Neural cell (in vitro differentiated cells): ENCODE measurements at regions not wholly inside any gene's neighbourhood (a gene's known extent, or its start where the extent isn't known, plus 50 kb on each side); places are given as distances from the start of the nearest gene placed in this dataset.

Experiments
- H2AFZ ChIP-seq: fragments of 200-600, 300-800 bp; sonication (generic), shearing (Covaris generic); 2 replicates; pipeline ENCODE4 v1.6.0; 2014; ENCODE audit warnings: low read depth, mild to moderate bottlenecking, antibody characterized with exemption, low read length, moderate library complexity
- H3F3A ChIP-seq: fragments of 200-600 bp; shearing (Covaris generic); 2 replicates; pipeline ENCODE4 v1.6.1; 2016; ENCODE audit warnings: mild to moderate bottlenecking, moderate library complexity, mixed read lengths, antibody characterized with exemption, low read length; ENCODE audit not compliant: insufficient read depth, poor library complexity, severe bottlenecking
- H3K27ac ChIP-seq: fragments of 200-600, 300-800 bp; sonication (generic), shearing (Covaris generic); 2 replicates; pipeline ENCODE4 v1.5.1; 2014; ENCODE audit warnings: mild to moderate bottlenecking, low read length, moderate library complexity
- H3K27me3 ChIP-seq: fragments of 300-800, 200-600 bp; sonication (generic), shearing (Covaris generic); 2 replicates; pipeline ENCODE4 v1.6.0; 2014; ENCODE audit warnings: mild to moderate bottlenecking, low read depth, low read length, moderate library complexity; ENCODE audit not compliant: insufficient read depth
- H3K36me3 ChIP-seq: fragments of 300-800, 200-600 bp; sonication (generic), shearing (Covaris generic); 2 replicates; pipeline ENCODE4 v1.5.1; 2014; ENCODE audit warnings: mild to moderate bottlenecking, antibody characterized with exemption, low read length, moderate library complexity; ENCODE audit not compliant: insufficient read depth
- H3K4me2 ChIP-seq: fragments of 300-800, 200-600 bp; sonication (generic), shearing (Covaris generic); 2 replicates; pipeline ENCODE4 v1.6.0; 2014; ENCODE audit warnings: mild to moderate bottlenecking, low read length
- H3K4me3 ChIP-seq: fragments of 300-800, 200-600 bp; sonication (generic), shearing (Covaris generic); 2 replicates; pipeline ENCODE4 v1.5.1; 2014; ENCODE audit warnings: mild to moderate bottlenecking, low read length, moderate library complexity
- H3K79me2 ChIP-seq: fragments of 200-600 bp; shearing (Covaris generic); replicated peaks from 2 replicates; pipeline ENCODE4 v1.6.0; 2014; ENCODE audit warnings: mild to moderate bottlenecking, low read length, moderate library complexity; ENCODE audit not compliant: insufficient read depth
- H3K9ac ChIP-seq: fragments of 300-800, 200-600 bp; sonication (generic), shearing (Covaris generic); 2 replicates; pipeline ENCODE4 v1.6.1; 2016; ENCODE audit warnings: mild to moderate bottlenecking, low read length, mixed read lengths
- H3K9me2 ChIP-seq: fragments of 200-600 bp; shearing (Covaris generic); 2 replicates; pipeline ENCODE4 v1.6.1; 2016; ENCODE audit warnings: mild to moderate bottlenecking, low read length, mixed read lengths; ENCODE audit not compliant: insufficient read depth
- H3K9me3 ChIP-seq: fragments of 200-600, 300-800 bp; sonication (generic), shearing (Covaris generic); 2 replicates; pipeline ENCODE4 v1.6.1; 2016; ENCODE audit warnings: mild to moderate bottlenecking, mixed run types, low read length, moderate library complexity, mixed read lengths
- H4K20me1 ChIP-seq: fragments of 200-600 bp; shearing (Covaris generic); 2 replicates; pipeline ENCODE4 v1.6.1; 2016; ENCODE audit warnings: mild to moderate bottlenecking, mixed run types; ENCODE audit not compliant: insufficient read depth
- EP300 ChIP-seq: fragments of 450-650 bp; conservative IDR thresholded peaks from 2 replicates; pipeline ENCODE4 v1.6.1; 2014; ENCODE audit warnings: antibody characterized with exemption, mild to moderate bottlenecking, moderate library complexity; ENCODE audit not compliant: poor library complexity, severe bottlenecking
- EZH2 ChIP-seq: fragments of 200-600, 300-800 bp; shearing (Covaris generic), sonication (generic); IDR thresholded peaks from 2 replicates; pipeline ENCODE4 v1.6.1; 2014; ENCODE audit warnings: antibody characterized with exemption, low read length, borderline replicate concordance, mild to moderate bottlenecking; ENCODE audit not compliant: insufficient read depth, poor library complexity, severe bottlenecking
- MXI1 ChIP-seq: fragments of 450-650 bp; conservative IDR thresholded peaks from 2 replicates; pipeline ENCODE4 v1.6.1; 2014; ENCODE audit warnings: antibody characterized with exemption, mild to moderate bottlenecking; ENCODE audit not compliant: poor library complexity, severe bottlenecking
- POLR2AphosphoS5 ChIP-seq: IDR thresholded peaks from 2 replicates; pipeline ENCODE4 v1.6.1; 2012
- RAD21 ChIP-seq: fragments of 450-650 bp; conservative IDR thresholded peaks from 2 replicates; pipeline ENCODE4 v1.6.1; 2014; ENCODE audit warnings: antibody characterized with exemption, mild to moderate bottlenecking, moderate library complexity
- REST ChIP-seq: IDR thresholded peaks from 2 replicates; pipeline ENCODE4 v1.6.1; 2012; ENCODE audit warnings: borderline replicate concordance
- SMC3 ChIP-seq: fragments of 450-650 bp; conservative IDR thresholded peaks from 2 replicates; pipeline ENCODE4 v1.6.1; 2014; ENCODE audit warnings: antibody characterized with exemption, mild to moderate bottlenecking, moderate library complexity; ENCODE audit not compliant: poor library complexity
- TAF1 ChIP-seq: IDR thresholded peaks from 2 replicates; pipeline ENCODE4 v1.6.1; 2012; ENCODE audit warnings: low read depth
- TF ChIP-seq, protein P1 (sequence below): fragments of 450-650 bp; IDR thresholded peaks from 2 replicates; pipeline ENCODE4 v1.5.1; 2014; ENCODE audit warnings: antibody characterized with exemption, mild to moderate bottlenecking, moderate library complexity; ENCODE audit not compliant: poor library complexity, severe bottlenecking

- TF ChIP-seq EZH2 (no peak), RAD21 (no peak), MXI1 (no peak), REST (no peak), TAF1 (no peak), SMC3 (no peak), POLR2AphosphoS5 (no peak), EP300 (no peak)
- TF ChIP-seq, protein P1, sequence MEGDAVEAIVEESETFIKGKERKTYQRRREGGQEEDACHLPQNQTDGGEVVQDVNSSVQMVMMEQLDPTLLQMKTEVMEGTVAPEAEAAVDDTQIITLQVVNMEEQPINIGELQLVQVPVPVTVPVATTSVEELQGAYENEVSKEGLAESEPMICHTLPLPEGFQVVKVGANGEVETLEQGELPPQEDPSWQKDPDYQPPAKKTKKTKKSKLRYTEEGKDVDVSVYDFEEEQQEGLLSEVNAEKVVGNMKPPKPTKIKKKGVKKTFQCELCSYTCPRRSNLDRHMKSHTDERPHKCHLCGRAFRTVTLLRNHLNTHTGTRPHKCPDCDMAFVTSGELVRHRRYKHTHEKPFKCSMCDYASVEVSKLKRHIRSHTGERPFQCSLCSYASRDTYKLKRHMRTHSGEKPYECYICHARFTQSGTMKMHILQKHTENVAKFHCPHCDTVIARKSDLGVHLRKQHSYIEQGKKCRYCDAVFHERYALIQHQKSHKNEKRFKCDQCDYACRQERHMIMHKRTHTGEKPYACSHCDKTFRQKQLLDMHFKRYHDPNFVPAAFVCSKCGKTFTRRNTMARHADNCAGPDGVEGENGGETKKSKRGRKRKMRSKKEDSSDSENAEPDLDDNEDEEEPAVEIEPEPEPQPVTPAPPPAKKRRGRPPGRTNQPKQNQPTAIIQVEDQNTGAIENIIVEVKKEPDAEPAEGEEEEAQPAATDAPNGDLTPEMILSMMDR: no peak
- H3K36me3 ChIP-seq: no peaks in the 10 kb centered on the region
- H3K79me2 ChIP-seq: no peaks in the 10 kb centered on the region
- H3K27ac ChIP-seq: no peak overlapping the region
- H3F3A ChIP-seq: no peaks in the 10 kb centered on the region
- no peaks in the 10 kb centered on the region for H3K9me3 ChIP-seq
- H3K4me2 ChIP-seq: no peak overlapping the region
- no peak overlapping the region for H3K4me3 ChIP-seq
- no peak overlapping the region for H2AFZ ChIP-seq
- H3K9ac ChIP-seq: no peak overlapping the region
- H3K9me2 ChIP-seq: no peaks in the 10 kb centered on the region
- no peaks in the 10 kb centered on the region for H4K20me1 ChIP-seq
- H3K27me3 ChIP-seq: no peaks in the 10 kb centered on the region
Observed at GRCh38 chr16:86304868-86305267, 205.5 kb upstream of the FOXF1 start.

DNA sequence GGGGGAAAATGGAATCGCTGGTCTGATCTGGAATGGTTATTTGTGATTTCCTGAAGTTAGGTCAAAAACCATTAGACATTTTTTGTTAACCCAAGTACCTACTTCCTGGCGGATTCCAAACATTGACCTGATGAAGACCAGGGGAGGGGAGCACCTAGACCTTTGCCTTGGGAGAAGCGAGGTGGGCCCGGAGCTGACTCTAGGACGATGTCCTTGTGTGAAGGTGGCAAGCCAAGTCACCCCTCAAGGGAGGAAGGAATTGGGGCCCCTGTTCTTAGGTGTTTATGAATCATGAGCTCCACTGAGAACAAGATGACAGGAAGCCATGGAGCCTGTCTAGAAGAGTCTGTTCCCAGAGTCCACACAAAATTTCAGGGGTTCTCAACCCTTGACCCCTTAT is 204.9 kb upstream of the FOXF1 start:
- Histone ChIP-seq H3K9me3 (no peaks in the 10 kb centered on the region), H3K27ac (no peak overlapping the region), H3K27me3 (no peaks in the 10 kb centered on the region), H3K79me2 (no peaks in the 10 kb centered on the region), H3K36me3 (no peaks in the 10 kb centered on the region), H2AFZ (no peak overlapping the region), H3K9me2 (no peaks in the 10 kb centered on the region), H4K20me1 (no peaks in the 10 kb centered on the region), H3K4me2 (no peak overlapping the region), H3K9ac (no peak overlapping the region), H3F3A (no peaks in the 10 kb centered on the region), H3K4me3 (no peak overlapping the region)
- TF ChIP-seq EZH2 (no peak), EP300 (no peak), POLR2AphosphoS5 (no peak), SMC3 (no peak), MXI1 (no peak), TAF1 (no peak), RAD21 (no peak), REST (no peak)
- TF ChIP-seq, protein P1: no peak
